ENCODE measurements at regions not wholly inside any gene's neighbourhood (a gene's known extent, or its start where the extent isn't known, plus 50 kb on each side); places are given as distances from the start of the nearest gene placed in this dataset.

- no peak overlapping the region for H3K4me3 ChIP-seq (ENCODE audit: low read depth, low read length)
- TF ChIP-seq CTCF (IDR thresholded peaks at IDR 0.05; ENCODE audit: low read depth, low read length, missing control alignments) = no peak
These were observed 206.3 kb downstream of the RAB11FIP4 start for GRCh38 chr17:31597646-31598398.

GRCh38 chr17:31596382-31597323, 205.2 kb downstream of the RAB11FIP4 start:
- no peak overlapping the region for H3K4me3 ChIP-seq (ENCODE audit: low read depth, low read length)
- no peak for TF ChIP-seq CTCF (IDR thresholded peaks at IDR 0.05; ENCODE audit: low read depth, low read length, missing control alignments)
- DNase-seq (ENCODE audit: low read depth) = peak; percentile 16

More at GRCh38 chr17:31597646-31598398, 206.3 kb downstream of the RAB11FIP4 start:
- no peak for DNase-seq (ENCODE audit: low read depth)

- TF ChIP-seq CTCF (IDR thresholded peaks at IDR 0.05; ENCODE audit: low read depth, low read length, missing control alignments) = no peak
- DNase-seq (ENCODE audit: low read depth) = no peak
- no peak overlapping the region for H3K4me3 ChIP-seq (ENCODE audit: low read depth, low read length)
These were observed 204.3 kb downstream of the RAB11FIP4 start for GRCh38 chr17:31595666-31596381.

GRCh38 chr17:31595076-31595475, 203.6 kb downstream of the RAB11FIP4 start:
- no peak overlapping the region for H3K4me3 ChIP-seq (ENCODE audit: low read depth, low read length)
- no peak for TF ChIP-seq CTCF (IDR thresholded peaks at IDR 0.05; ENCODE audit: low read depth, low read length, missing control alignments)
- no peak for DNase-seq (ENCODE audit: low read depth)

GRCh38 chr17:31594416-31594815, 202.9 kb downstream of the RAB11FIP4 start:
- no peak overlapping the region for H3K4me3 ChIP-seq (ENCODE audit: low read depth, low read length)
- DNase-seq (ENCODE audit: low read depth) = no peak
- no peak for TF ChIP-seq CTCF (IDR thresholded peaks at IDR 0.05; ENCODE audit: low read depth, low read length, missing control alignments)

- H3K4me3 ChIP-seq (ENCODE audit: low read depth, low read length) = no peak overlapping the region
- DNase-seq (ENCODE audit: low read depth) = no peak
- no peak for TF ChIP-seq CTCF (IDR thresholded peaks at IDR 0.05; ENCODE audit: low read depth, low read length, missing control alignments)
These were observed 202.3 kb downstream of the RAB11FIP4 start for GRCh38 chr17:31593806-31594205.
